ENCODE measurements at regions not wholly inside any gene's neighbourhood (a gene's known extent, or its start where the extent isn't known, plus 50 kb on each side); places are given as distances from the start of the nearest gene placed in this dataset.

DNA sequence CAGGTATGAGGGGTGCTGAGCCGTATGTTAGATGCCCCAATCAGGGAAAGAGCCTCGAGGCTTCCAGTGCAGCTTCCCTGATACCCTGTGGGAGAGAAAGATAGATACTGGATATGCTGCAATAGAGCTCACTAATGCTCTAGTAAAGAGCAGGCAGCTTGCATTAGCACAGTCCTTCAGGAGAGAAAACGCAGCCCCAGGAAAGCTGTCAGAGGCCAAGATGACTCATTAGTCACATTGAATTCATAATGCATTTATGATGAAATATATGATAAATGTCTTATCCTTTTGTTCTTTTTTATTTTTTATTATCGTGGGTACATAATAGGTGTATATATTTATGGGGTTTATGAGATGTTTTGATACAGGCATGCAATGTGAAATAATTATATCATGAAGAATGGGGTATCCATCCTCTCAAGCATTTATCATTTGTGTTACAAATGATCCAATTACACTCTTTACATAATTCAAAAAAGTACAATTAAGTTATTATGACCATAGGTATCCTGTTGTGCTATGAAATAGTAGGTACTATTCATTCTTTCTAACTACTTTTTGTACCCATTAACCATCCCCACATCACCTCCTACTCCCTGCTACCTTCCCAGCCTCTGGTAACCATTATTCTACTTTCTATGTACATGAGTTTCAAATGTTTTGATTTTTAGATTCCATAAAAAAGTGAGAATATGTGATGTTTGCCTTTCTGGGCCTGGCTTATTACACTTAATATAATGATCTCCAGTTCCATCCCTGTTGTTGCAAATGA is 94.5 kb upstream of the TOP3B start:
- DNase-seq (ENCODE audit: low read depth): no peak
- no peak overlapping the region for H3K4me3 ChIP-seq (ENCODE audit: low read depth, low read length)
- TF ChIP-seq, protein P1, sequence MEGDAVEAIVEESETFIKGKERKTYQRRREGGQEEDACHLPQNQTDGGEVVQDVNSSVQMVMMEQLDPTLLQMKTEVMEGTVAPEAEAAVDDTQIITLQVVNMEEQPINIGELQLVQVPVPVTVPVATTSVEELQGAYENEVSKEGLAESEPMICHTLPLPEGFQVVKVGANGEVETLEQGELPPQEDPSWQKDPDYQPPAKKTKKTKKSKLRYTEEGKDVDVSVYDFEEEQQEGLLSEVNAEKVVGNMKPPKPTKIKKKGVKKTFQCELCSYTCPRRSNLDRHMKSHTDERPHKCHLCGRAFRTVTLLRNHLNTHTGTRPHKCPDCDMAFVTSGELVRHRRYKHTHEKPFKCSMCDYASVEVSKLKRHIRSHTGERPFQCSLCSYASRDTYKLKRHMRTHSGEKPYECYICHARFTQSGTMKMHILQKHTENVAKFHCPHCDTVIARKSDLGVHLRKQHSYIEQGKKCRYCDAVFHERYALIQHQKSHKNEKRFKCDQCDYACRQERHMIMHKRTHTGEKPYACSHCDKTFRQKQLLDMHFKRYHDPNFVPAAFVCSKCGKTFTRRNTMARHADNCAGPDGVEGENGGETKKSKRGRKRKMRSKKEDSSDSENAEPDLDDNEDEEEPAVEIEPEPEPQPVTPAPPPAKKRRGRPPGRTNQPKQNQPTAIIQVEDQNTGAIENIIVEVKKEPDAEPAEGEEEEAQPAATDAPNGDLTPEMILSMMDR (conservative IDR thresholded peaks at IDR 0.05; ENCODE audit: low read depth, low read length): no peak

DNA sequence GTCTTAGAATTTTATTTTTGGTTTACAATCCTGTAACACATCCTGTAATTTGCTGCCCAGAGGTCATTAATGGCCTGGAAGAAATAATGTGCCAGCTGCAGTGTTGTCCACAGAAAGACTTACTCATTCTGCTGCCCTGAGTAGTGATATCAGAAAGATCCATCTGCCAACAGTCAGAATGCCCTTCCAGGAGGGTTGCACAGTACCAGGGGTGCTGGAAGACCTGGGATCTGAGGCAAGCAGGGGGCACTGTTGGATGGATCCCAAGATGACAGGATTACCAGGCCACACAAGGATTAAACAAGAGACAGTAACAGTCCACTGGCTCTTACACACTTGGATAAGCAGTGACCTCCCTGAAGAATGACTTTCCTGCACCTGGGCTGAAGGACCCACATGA is 93.8 kb upstream of the TOP3B start:
- DNase-seq (ENCODE audit: low read depth): no peak
- H3K4me3 ChIP-seq (ENCODE audit: low read depth, low read length): no peak overlapping the region
- TF ChIP-seq, protein P1 (conservative IDR thresholded peaks at IDR 0.05; ENCODE audit: low read depth, low read length): no peak

DNA sequence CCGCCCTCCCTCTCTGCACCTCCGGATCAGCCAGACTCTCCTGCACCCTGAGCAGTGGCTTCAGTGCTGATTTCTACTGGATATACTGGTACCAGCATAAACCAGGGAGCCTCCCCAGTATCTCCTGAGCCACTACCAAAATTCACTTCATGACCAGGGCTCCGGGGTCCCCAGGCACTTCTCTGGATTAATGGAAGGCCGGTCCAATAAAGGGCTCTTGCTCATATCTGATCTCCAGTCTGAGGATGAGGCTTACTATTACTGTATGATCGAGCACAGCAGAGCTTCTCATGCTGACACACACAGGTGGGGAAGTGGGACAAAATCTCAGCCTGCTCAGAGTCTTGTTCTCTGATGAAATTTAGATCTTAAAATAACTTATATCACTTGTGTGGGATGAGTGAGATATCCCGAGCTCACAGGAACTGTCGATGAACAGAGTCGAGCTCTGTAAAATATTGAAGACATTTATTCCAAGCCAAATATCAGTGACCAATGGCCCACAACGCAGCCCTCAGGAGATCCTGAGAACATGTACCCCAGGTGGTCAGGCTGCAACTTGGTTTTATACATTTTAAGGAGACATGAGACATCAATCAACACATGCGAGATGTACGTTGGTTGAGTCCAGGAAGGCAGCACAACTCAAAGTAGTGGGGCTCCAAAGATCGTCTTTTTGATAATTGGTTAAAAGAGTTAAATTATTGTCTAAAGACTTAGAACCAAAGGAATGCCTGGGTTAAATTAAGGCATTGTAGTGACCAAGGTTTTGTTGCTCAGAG is 93.0 kb upstream of the TOP3B start:
- TF ChIP-seq, protein P1 (conservative IDR thresholded peaks at IDR 0.05; ENCODE audit: low read depth, low read length): no peak
- H3K4me3 ChIP-seq (ENCODE audit: low read depth, low read length): no peak overlapping the region
- no peak for DNase-seq (ENCODE audit: low read depth)

DNA sequence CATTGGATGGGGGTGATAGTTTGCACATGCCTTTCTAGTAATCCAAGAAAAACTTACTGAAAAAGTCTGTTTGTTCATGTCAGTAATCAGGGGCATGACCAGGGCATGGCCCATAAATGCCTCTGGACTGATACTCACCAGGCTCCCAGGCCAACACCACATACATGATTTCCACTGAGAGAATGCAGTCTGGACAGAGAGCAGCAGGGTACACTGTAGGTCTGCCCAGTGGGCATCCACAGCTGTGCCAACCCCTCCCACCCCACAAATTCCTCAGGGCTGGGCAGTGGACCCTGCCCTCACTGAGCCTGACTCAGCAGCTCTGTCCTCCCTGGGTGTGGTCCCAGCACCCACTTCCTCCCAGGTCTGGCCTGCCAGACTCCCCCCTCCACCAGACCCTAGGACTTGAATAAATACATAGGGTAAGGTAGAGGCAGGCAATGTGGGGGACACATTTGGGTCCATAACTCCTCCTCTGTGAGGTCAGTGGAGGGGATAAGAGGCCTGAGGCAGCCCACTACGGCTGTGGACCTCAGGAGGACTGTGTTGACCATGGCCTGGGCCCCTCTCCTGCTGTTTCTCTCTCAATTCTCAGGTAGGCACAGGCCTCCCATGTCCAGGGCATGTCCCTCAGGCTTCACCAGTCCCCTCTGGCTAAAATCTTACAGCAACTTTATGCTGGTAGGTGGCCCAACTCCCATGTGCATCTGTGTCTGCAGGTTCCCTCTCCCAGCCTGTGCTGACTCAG is 92.2 kb upstream of the TOP3B start:
- DNase-seq (ENCODE audit: low read depth): peak; percentile 39
- TF ChIP-seq, protein P1 (conservative IDR thresholded peaks at IDR 0.05; ENCODE audit: low read depth, low read length): peak; percentile 28

DNA sequence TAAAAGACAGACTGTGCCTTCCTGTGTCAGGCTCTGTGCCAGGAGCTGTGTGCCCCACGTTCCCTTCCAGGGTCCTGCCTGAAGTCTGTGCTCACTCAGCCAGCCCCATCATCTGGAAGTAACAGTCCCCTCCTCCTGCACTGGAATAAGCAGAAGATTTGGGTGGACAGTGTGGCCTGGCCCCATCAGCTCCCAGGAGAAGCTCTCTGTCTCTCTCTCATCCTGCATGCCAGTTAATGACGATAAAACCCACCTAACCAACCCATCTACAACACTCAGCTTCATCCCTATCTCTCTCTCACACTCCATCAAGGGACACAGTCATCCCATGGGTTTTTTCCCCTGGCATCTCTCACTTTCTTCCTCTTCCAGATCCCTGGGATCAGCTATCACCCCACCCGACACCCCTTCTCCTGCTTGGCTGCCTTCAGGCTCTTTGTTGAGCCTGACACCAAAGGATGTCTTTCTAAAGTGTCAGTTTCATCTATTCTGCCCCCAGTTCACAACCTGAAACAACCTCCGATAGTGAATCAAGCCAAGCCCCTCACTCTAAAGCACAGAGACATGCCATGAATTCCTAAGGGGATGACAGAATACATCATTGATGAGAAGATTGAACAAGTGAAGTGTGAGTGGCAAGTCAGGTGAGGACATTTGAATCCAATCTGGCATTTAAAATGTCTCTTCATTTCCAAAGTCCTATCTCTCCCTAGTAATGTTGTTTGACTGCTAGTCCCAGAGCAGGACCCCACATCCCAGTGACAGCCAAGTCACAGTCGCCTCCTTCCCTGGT is 91.4 kb upstream of the TOP3B start:
- H3K4me3 ChIP-seq (ENCODE audit: low read depth, low read length): no peak overlapping the region
- no peak for DNase-seq (ENCODE audit: low read depth)
- TF ChIP-seq, protein P1 (conservative IDR thresholded peaks at IDR 0.05; ENCODE audit: low read depth, low read length): no peak

More for the DNA sequence above, 92.2 kb upstream of the TOP3B start:
- no peak overlapping the region for H3K4me3 ChIP-seq (ENCODE audit: low read depth, low read length)

DNA sequence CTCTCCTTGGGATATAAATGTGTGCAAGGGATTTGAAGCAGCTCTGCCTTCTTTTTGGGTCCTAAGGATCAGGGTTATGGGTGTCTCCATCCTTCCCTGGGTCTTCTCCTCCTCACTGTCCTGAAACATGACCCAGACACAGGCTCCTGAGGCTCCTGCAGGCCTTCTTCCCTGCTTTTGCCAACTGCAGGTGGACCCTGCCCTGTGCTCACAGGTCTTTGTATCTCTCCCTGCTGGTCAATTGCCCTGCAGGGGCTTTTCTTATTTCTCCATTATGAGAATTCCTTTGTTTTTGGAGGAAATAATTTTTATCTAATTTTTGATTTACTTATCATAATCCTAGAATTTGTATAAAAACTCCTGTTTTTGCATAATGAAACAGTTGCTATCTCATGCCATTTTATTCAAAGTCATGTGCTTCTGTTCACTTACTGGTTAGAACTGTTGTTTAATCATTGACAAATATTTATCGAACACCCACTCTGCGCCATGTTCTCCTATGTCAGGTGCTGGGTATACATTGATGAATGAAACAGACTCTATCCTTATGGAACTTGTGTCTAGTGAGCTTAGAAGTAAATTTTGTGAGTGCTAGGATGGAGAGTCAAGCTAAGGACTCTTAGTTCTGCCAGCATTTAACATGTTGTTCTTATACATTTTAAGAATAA is 89.7 kb upstream of the TOP3B start:
- TF ChIP-seq, protein P1 (conservative IDR thresholded peaks at IDR 0.05; ENCODE audit: low read depth, low read length): no peak
- H3K4me3 ChIP-seq (ENCODE audit: low read depth, low read length): no peak overlapping the region
- no peak for DNase-seq (ENCODE audit: low read depth)
